ENCODE measurements at regions not wholly inside any gene's neighbourhood (a gene's known extent, or its start where the extent isn't known, plus 50 kb on each side); places are given as distances from the start of the nearest gene placed in this dataset.

DNA sequence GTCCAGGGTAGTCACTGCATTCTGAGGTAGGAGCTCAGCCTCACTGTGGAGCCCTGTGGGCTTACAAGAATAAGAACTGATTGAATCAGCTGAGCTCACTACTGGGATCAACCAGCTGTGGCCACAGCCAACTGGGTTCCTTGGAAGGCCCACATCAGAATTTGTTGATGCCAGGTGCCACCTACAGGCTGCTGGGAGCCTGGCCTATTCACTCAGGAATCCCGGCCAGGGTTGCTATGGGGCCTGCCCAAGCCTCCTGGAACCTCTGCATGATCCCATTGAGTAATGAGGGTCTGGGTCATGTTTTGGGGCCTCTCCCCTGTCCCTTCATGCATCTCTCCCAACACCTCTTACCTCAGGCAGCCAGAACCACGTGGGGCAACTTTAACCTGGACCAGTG, 53.9 kb upstream of the KIAA1210 start:
- peak in 2 of 58 donors; percentile 0 to 4 for DNase-seq

GRCh38 chrX:119186194-119186593, 49.9 kb upstream of the PGRMC1 start:
- DNase-seq: no peak

Data from anterior cingulate cortex (tissue), 58 donors.